Small intestine (tissue), 7 donors: ENCODE measurements at regions not wholly inside any gene's neighbourhood (a gene's known extent, or its start where the extent isn't known, plus 50 kb on each side); places are given as distances from the start of the nearest gene placed in this dataset.

Experiments used
- DNase-seq, 2 donors: peaks; one replicate each; pipeline versions ENCODE4 v3.0.0 to v3.0.0-alpha.2; 2013
- FAIRE-seq: peaks from 2 replicates; lab custom pipeline; 2012; peaks lifted over from hg19 to GRCh38; lab: Jason Lieb, UNC
- H3K27ac ChIP-seq, 3 donors: one replicate each; pipeline ENCODE4 v1.5.1; 2013; ENCODE audit warnings: low read length in 2 of 3, mild to moderate bottlenecking in 2 of 3, control low read depth in 1 of 3, inconsistent platforms in 1 of 3, low read depth in 1 of 3, moderate library complexity in 1 of 3
- H3K27me3 ChIP-seq, 3 donors: one replicate each; pipeline ENCODE4 v1.6.1; 2013; ENCODE audit warnings: low read length in 3 of 3, inconsistent platforms in 1 of 3; ENCODE audit not compliant: control insufficient read depth in 3 of 3, insufficient read depth in 3 of 3
- H3K36me3 ChIP-seq, 3 donors: one replicate each; pipeline ENCODE4 v1.6.1; 2013; ENCODE audit warnings: low read length in 3 of 3, inconsistent platforms in 1 of 3, low read depth in 1 of 3, mild to moderate bottlenecking in 1 of 3, moderate library complexity in 1 of 3; ENCODE audit not compliant: control insufficient read depth in 3 of 3, insufficient read depth in 2 of 3
- H3K4me1 ChIP-seq, 3 donors: one replicate each; pipeline ENCODE4 v1.6.1; 2013; ENCODE audit warnings: low read length in 2 of 3, inconsistent platforms in 1 of 3, low read depth in 1 of 3, mild to moderate bottlenecking in 1 of 3, moderate library complexity in 1 of 3; ENCODE audit not compliant: control insufficient read depth in 3 of 3, insufficient read depth in 2 of 3
- H3K4me3 ChIP-seq, 3 donors: one replicate each; pipeline ENCODE4 v1.5.1; 2013; ENCODE audit warnings: low read length in 3 of 3, control low read depth in 1 of 3, inconsistent platforms in 1 of 3, low read depth in 1 of 3, mild to moderate bottlenecking in 1 of 3, moderate library complexity in 1 of 3
- H3K9me3 ChIP-seq, 2 donors: one replicate each; pipeline ENCODE4 v1.6.1; 2013; ENCODE audit warnings: low read depth in 1 of 2, low read length in 1 of 2; ENCODE audit not compliant: control insufficient read depth in 2 of 2, insufficient read depth in 1 of 2
- WGBS, 3 donors: extraction: QIAGEN DNeasy Blood & Tissue Kit; methylation state at CpG; one replicate each; pipeline ENCODE4 v1.1.7; 2013; 5-methylcytosine and 5-hydroxymethylcytosine counted together
- donor health status: healthy with polysubstance abuse.
- donor health status: control.
- donor health status: control.
- donor health status: Bipolar disorder and iron deficiency.
- donor health status: healthy.

- H3K4me1 ChIP-seq, result no peaks in the 10 kb centered on the region
- H3K27ac ChIP-seq, result no peak overlapping the region
- H3K4me3 ChIP-seq, result no peak overlapping the region
- no peak for DNase-seq
- WGBS, 3 donors, result 82 to 86% (median 85%) methylated on average over 2 of the region's 2 CpGs
- FAIRE-seq, result no peak
- H3K36me3 ChIP-seq, result no peaks in the 10 kb centered on the region
- no peaks in the 10 kb centered on the region for H3K9me3 ChIP-seq
- H3K27me3 ChIP-seq, result no peaks in the 10 kb centered on the region
These were observed 116.6 kb upstream of the NT5C1B start for GRCh38 chr2:18706001-18706400.

GRCh38 chr2:18704276-18704675 is 114.9 kb upstream of the NT5C1B start:
- 63 to 91% (median 83%) methylated on average over 2 of the region's 2 CpGs for WGBS, 3 donors
- no peak overlapping the region for H3K4me3 ChIP-seq
- H3K9me3 ChIP-seq, result no peaks in the 10 kb centered on the region
- no peaks in the 10 kb centered on the region for H3K36me3 ChIP-seq
- H3K27ac ChIP-seq, result no peak overlapping the region
- no peaks in the 10 kb centered on the region for H3K27me3 ChIP-seq
- no peak for FAIRE-seq
- H3K4me1 ChIP-seq, result no peaks in the 10 kb centered on the region
- DNase-seq, result no peak

GRCh38 chr2:18703555-18703954 is 114.2 kb upstream of the NT5C1B start:
- H3K27ac ChIP-seq, result no peak overlapping the region
- H3K4me3 ChIP-seq, result no peak overlapping the region
- H3K4me1 ChIP-seq, result no peaks in the 10 kb centered on the region
- WGBS, 3 donors, result 82 to 97% (median 95%) methylated on average over 2 of the region's 2 CpGs
- H3K36me3 ChIP-seq, result no peaks in the 10 kb centered on the region
- FAIRE-seq (no peak), DNase-seq (no peak)
- H3K9me3 ChIP-seq, result no peaks in the 10 kb centered on the region
- H3K27me3 ChIP-seq, result no peaks in the 10 kb centered on the region

GRCh38 chr2:18701981-18702380 is 112.6 kb upstream of the NT5C1B start:
- DNase-seq (no peak), FAIRE-seq (no peak)
- Histone ChIP-seq H3K27me3 (no peaks in the 10 kb centered on the region), H3K4me3 (no peak overlapping the region), H3K9me3 (no peaks in the 10 kb centered on the region), H3K4me1 (no peaks in the 10 kb centered on the region), H3K36me3 (no peaks in the 10 kb centered on the region), H3K27ac (no peak overlapping the region)

- Histone ChIP-seq H3K4me1 (no peaks in the 10 kb centered on the region), H3K9me3 (no peaks in the 10 kb centered on the region), H3K27me3 (no peaks in the 10 kb centered on the region), H3K36me3 (no peaks in the 10 kb centered on the region), H3K4me3 (no peak overlapping the region), H3K27ac (no peak overlapping the region)
- FAIRE-seq (no peak), DNase-seq (no peak)
- WGBS, 3 donors, result 60 to 82% (median 79%) methylated on average over 2 of the region's 2 CpGs
These were observed 112.2 kb upstream of the NT5C1B start for GRCh38 chr2:18701546-18701945.

- Histone ChIP-seq H3K4me3 (no peak overlapping the region), H3K36me3 (no peaks in the 10 kb centered on the region), H3K27ac (no peak overlapping the region), H3K27me3 (no peaks in the 10 kb centered on the region), H3K4me1 (peaks cover 0 to 2% (median 2%) of the 10 kb centered on the region in 3 donors), H3K9me3 (no peaks in the 10 kb centered on the region)
- FAIRE-seq (no peak), DNase-seq (no peak)
- 84 to 94% (median 90%) methylated on average over 6 of the region's 6 CpGs for WGBS, 3 donors
These were observed 101.0 kb upstream of the NT5C1B start for GRCh38 chr2:18690342-18690741.

GRCh38 chr2:18684206-18685038 is 95.1 kb upstream of the NT5C1B start:
- no peaks in the 10 kb centered on the region for H3K36me3 ChIP-seq
- FAIRE-seq (no peak), DNase-seq (peak; percentile 40 to 82)
- H3K27me3 ChIP-seq, result no peaks in the 10 kb centered on the region
- no peak overlapping the region for H3K27ac ChIP-seq
- no peaks in the 10 kb centered on the region for H3K9me3 ChIP-seq
- H3K4me3 ChIP-seq, result no peak overlapping the region
- WGBS, 3 donors, result 14 to 30% (median 23%) methylated on average over 2 of the region's 2 CpGs
- H3K4me1 ChIP-seq, result peaks cover 3 to 9% (median 6%) of the 10 kb centered on the region in 3 donors

- Histone ChIP-seq H3K4me3 (no peak overlapping the region), H3K27ac (no peak overlapping the region), H3K27me3 (no peaks in the 10 kb centered on the region), H3K36me3 (no peaks in the 10 kb centered on the region), H3K4me1 (peaks cover 3 to 9% (median 6%) of the 10 kb centered on the region in 3 donors), H3K9me3 (no peaks in the 10 kb centered on the region)
- DNase-seq (peak; percentile 21 to 22), FAIRE-seq (no peak)
- WGBS, 3 donors, result 41 to 63% (median 47%) methylated on average over 1 of the region's 1 CpG
These were observed 93.3 kb upstream of the NT5C1B start for GRCh38 chr2:18682681-18683080.

GRCh38 chr2:18677280-18677679 is 87.9 kb upstream of the NT5C1B start:
- Histone ChIP-seq H3K27me3 (no peaks in the 10 kb centered on the region), H3K36me3 (no peaks in the 10 kb centered on the region), H3K4me1 (no peaks in the 10 kb centered on the region), H3K27ac (no peak overlapping the region), H3K9me3 (peaks cover 0 to 8% of the 10 kb centered on the region in 2 donors), H3K4me3 (no peak overlapping the region)
- FAIRE-seq (no peak), DNase-seq (no peak)
- 87 to 91% (median 90%) methylated on average over 2 of the region's 2 CpGs for WGBS, 3 donors
